ENCODE measurements at regions not wholly inside any gene's neighbourhood (a gene's known extent, or its start where the extent isn't known, plus 50 kb on each side); places are given as distances from the start of the nearest gene placed in this dataset.

DNA sequence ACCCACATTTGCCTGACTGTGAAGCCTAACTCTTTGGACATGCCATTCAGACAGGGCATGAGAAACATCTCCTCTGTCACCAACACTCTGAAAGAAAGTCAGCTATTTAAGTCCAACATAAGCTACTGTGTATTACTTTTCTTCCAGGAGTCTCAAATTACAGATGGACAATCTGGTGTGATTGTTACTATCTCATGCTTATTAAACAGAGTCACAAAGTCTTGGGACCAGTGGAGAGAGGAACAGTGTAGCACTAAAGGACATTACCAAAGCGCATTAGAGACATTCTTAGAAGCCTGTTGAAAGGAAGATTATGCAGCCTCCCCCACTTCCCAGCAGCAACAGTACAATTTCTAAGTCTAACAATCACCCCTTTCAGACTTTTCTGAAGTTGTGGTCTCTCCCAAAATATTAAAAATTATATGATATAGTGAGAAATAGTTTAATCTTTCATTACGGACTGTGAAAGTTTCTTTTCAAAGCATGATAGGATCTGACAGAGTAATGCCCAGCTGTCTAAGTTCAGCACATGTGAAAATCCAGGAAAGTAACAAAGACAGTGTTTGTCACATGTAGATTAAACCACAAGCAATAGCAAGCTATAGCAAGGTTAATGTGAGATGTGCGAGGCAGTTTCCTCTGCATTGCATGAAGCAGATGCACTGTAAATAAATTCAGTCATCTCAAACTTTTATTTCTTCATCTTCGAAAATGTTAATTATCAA, 280.9 kb upstream of the FZD8 start:
- Histone ChIP-seq H3K9me3 (no peaks in the 10 kb centered on the region), H3K27ac (no peak overlapping the region), H3K9ac (ENCODE audit: low read depth in 2 of 2, low read length in 2 of 2) (no peak overlapping the region), H3K27me3 (no peaks in the 10 kb centered on the region), H3K4me3 (no peak overlapping the region), H3K4me1 (no peaks in the 10 kb centered on the region), H3K36me3 (no peaks in the 10 kb centered on the region)
- TF ChIP-seq, protein P1, sequence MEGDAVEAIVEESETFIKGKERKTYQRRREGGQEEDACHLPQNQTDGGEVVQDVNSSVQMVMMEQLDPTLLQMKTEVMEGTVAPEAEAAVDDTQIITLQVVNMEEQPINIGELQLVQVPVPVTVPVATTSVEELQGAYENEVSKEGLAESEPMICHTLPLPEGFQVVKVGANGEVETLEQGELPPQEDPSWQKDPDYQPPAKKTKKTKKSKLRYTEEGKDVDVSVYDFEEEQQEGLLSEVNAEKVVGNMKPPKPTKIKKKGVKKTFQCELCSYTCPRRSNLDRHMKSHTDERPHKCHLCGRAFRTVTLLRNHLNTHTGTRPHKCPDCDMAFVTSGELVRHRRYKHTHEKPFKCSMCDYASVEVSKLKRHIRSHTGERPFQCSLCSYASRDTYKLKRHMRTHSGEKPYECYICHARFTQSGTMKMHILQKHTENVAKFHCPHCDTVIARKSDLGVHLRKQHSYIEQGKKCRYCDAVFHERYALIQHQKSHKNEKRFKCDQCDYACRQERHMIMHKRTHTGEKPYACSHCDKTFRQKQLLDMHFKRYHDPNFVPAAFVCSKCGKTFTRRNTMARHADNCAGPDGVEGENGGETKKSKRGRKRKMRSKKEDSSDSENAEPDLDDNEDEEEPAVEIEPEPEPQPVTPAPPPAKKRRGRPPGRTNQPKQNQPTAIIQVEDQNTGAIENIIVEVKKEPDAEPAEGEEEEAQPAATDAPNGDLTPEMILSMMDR (IDR thresholded peaks at IDR 0.05): no peak
- intact Hi-C loops (cut with DNase I): no loop called here
- no peak for DNase-seq

DNA sequence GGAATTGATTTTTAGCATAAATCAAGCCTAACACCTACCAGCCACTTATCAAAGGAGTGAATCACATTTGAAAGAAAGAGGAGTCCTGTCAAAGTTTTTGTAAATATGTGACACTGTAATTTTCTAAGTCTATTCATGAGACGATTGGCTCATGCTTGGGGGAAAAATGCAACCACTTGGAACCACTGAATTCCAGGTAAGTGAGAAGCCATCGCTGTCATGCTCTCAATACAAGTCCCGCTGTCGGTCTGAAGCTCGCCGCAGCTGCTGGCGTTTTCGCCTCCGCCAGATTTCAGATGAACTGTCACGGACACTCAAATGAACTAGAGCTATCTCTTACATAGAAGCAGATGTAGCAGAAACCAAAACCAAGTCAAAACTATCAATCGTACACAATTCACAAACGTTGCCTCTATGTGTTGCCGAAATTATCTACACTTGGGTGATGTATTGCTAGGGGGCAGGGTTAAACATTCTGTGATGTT, 279.8 kb upstream of the FZD8 start:
- H3K36me3 ChIP-seq: no peaks in the 10 kb centered on the region
- H3K27me3 ChIP-seq: no peaks in the 10 kb centered on the region
- no peak overlapping the region for H3K27ac ChIP-seq
- TF ChIP-seq, protein P1 (IDR thresholded peaks at IDR 0.05): no peak
- H3K4me3 ChIP-seq: no peak overlapping the region
- no peaks in the 10 kb centered on the region for H3K4me1 ChIP-seq
- intact Hi-C loops (cut with DNase I): no loop called here
- no peak overlapping the region for H3K9ac ChIP-seq (ENCODE audit: low read depth in 2 of 2, low read length in 2 of 2)
- no peak for DNase-seq
- H3K9me3 ChIP-seq: no peaks in the 10 kb centered on the region

DNA sequence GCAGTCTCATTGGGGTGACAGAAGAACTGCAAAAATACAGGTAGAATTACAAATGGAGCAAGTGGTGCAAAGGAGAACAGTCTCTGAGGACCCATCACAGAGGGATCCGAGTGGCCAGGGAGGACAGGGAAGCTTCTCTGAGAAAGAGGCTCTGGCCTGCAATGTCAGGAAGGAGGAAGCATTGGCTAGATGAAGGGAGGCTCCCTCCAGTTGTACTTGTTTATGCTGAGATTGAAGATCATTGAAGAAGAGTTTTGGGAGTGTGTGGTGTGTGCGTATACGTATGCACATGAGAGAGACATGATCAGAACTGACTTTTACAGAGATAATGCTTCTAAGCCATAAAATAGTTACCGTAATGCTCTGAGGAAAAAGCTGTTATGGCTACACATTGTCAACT, 274.7 kb upstream of the FZD8 start:
- Histone ChIP-seq H3K4me1 (no peaks in the 10 kb centered on the region), H3K9ac (ENCODE audit: low read depth in 2 of 2, low read length in 2 of 2) (no peak overlapping the region), H3K36me3 (no peaks in the 10 kb centered on the region), H3K4me3 (no peak overlapping the region), H3K27me3 (no peaks in the 10 kb centered on the region), H3K9me3 (no peaks in the 10 kb centered on the region), H3K27ac (no peak overlapping the region)
- no peak for DNase-seq
- TF ChIP-seq, protein P1 (IDR thresholded peaks at IDR 0.05): no peak
- intact Hi-C loops (cut with DNase I): loop anchor here (5.0 kb wide), 1 partner anchor 274 kb away; the partner anchor contains the start of gene FZD8

DNA sequence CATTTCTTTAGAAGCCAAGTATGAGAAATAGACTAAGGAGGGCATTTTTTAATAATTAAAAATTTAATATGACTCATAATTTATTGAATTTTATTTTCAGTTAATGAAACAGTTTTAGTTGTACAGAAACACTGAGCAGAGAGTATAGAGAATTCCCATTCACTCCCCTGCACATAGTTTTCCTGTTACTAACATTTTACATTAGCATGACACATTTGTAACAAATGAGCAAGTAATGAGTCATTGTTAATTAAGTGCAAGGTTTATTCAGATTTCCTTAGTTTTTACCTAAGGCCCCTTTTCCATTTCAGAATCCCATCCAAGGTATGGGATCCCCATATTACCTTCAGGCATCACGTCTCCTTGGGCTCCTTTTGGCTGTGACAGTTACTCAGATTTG, 271.5 kb upstream of the FZD8 start:
- no peaks in the 10 kb centered on the region for H3K4me1 ChIP-seq
- H3K27me3 ChIP-seq: no peaks in the 10 kb centered on the region
- TF ChIP-seq, protein P1 (IDR thresholded peaks at IDR 0.05): no peak
- no peaks in the 10 kb centered on the region for H3K9me3 ChIP-seq
- no peak overlapping the region for H3K4me3 ChIP-seq
- H3K27ac ChIP-seq: no peak overlapping the region
- H3K36me3 ChIP-seq: no peaks in the 10 kb centered on the region
- no peak overlapping the region for H3K9ac ChIP-seq (ENCODE audit: low read depth in 2 of 2, low read length in 2 of 2)
- no peak for DNase-seq
- intact Hi-C loops (cut with DNase I): no loop called here

DNA sequence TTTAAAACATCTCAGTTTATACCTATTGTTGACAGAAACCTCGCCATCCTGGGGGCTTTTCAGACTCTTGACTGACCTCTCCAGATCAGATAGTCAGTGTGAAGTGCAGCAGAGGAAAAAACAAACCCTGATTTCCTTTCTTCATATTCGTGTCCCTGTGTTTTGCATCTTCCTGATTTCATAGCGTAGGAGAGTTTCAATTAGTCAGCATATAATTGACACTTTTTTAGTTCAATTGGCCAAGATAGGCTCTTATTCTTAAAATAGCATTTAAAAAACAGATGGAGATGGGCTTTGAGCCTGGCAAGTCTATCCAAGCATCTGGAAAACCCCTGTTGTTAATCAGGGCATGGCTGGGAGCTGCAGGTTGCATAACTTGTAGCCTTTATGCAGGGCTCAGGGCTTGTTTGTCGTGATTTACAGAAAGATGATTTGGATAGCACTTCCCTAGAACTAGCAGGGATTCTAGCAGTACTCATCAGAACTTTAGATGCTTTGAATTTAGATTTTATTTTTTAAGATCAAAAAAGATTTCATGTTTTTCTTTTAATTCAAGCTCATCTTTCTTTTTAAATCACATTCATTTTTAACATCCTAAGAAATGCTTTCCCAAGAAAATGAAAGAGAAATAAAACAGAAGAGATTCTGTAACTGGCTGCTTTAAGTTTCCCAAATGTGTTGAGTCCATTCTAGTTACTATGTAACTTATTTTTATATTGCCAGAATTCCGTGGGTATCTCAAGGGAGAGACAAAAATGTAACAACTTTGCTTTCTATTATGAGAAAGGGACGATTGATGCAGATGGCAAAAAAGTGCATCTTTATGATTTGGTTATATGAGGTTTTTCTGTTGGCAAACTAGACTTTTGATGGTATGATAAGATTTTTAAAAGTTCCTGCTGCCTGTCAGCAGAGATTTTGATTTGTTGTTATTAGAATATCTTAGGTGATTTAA, 270.8 kb upstream of the FZD8 start:
- no peak overlapping the region for H3K27ac ChIP-seq
- H3K9ac ChIP-seq (ENCODE audit: low read depth in 2 of 2, low read length in 2 of 2): no peak overlapping the region
- no peaks in the 10 kb centered on the region for H3K27me3 ChIP-seq
- intact Hi-C loops (cut with DNase I): no loop called here
- H3K4me3 ChIP-seq: no peak overlapping the region
- no peaks in the 10 kb centered on the region for H3K36me3 ChIP-seq
- TF ChIP-seq, protein P1 (IDR thresholded peaks at IDR 0.05): no peak
- H3K9me3 ChIP-seq: no peaks in the 10 kb centered on the region
- DNase-seq: no peak
- H3K4me1 ChIP-seq: no peaks in the 10 kb centered on the region
